Psoas muscle (tissue), 7 donors: ENCODE measurements at regions not wholly inside any gene's neighbourhood (a gene's known extent, or its start where the extent isn't known, plus 50 kb on each side); places are given as distances from the start of the nearest gene placed in this dataset.
A peak's percentile ranks its signal among the peaks of the same experiment; 100 is the strongest.
"Not testable (repeated sequence)": the region's sequence is repeated elsewhere in the genome, so short reads cannot be mapped to it uniquely, and the experiment has no call there.

Source experiments
- ATAC-seq, 4 donors: fragments of 200-7000 bp; cut with Tn5 transposase; one replicate each; pipeline ENCODE4 v1.9.1; 2020; ENCODE audit warnings: moderate library complexity in 3 of 4, mild to moderate bottlenecking in 2 of 4
- DNase-seq, 2 donors: peaks; one replicate each; pipeline ENCODE4 v3.0.0-alpha.2; 2020
- H3K27ac ChIP-seq: fragments of 200-600 bp; one replicate; pipeline ENCODE4 v1.8.0; 2022
- H3K27me3 ChIP-seq, 3 donors: fragments of 200-600 bp in 1 of 3; one replicate each; pipeline versions ENCODE4 v1.6.1 to v1.8.0; 2013 to 2022; ENCODE audit warnings: low read length in 2 of 3, mild to moderate bottlenecking in 2 of 3, moderate library complexity in 1 of 3; ENCODE audit not compliant: insufficient read depth in 3 of 3
- H3K36me3 ChIP-seq, 2 donors: fragments of 200-600 bp in 1 of 2; one replicate each; pipeline versions ENCODE4 v1.6.1 to v1.8.0; 2013 to 2022; ENCODE audit warnings: low read depth in 1 of 2, mild to moderate bottlenecking in 1 of 2, moderate library complexity in 1 of 2; ENCODE audit not compliant: insufficient read depth in 1 of 2
- H3K4me1 ChIP-seq: fragments of 200-600 bp; one replicate; pipeline ENCODE4 v1.8.0; 2022
- H3K4me3 ChIP-seq: fragments of 200-600 bp; one replicate; pipeline ENCODE4 v1.8.0; 2022; ENCODE audit warnings: mild to moderate bottlenecking
- H3K9me3 ChIP-seq: fragments of 200-600 bp; one replicate; pipeline ENCODE4 v1.8.0; 2022
- CTCF ChIP-seq: fragments of 200-600 bp; IDR thresholded peaks from one replicate; pipeline ENCODE4 v1.8.0; 2022; ENCODE audit warnings: antibody characterized with exemption
- WGBS, 3 donors: extraction: QIAGEN DNeasy Blood & Tissue Kit; methylation state at CpG; one replicate each; pipeline versions ENCODE4 v1.1.6 to v1.1.7; 2013; 5-methylcytosine and 5-hydroxymethylcytosine counted together
- intact Hi-C, 2 donors: fragments of 100-400 bp; cut with DNase I; formaldehyde crosslinking; loops; one replicate each; pipeline versions ENCODE4 v1.11.0 to v1.14.2; 2022
- donor health status: healthy with polysubstance abuse.
- donor health status: DM: no; HTN: no; CAD: no; lungs with moderate emphysema.
- donor health status: Bipolar disorder and iron deficiency.
- donor health status: healthy.
- donor health status: DM: yes; HTN: yes; CAD: no.
- donor health status: DM: no; HTN: no; CAD: no.
- donor health status: DM: yes; HTN: yes; CAD: no.

- DNase-seq: no peak
- Histone ChIP-seq H3K4me1 (no peaks in the 10 kb centered on the region), H3K9me3 (no peaks in the 10 kb centered on the region), H3K36me3 (no peaks in the 10 kb centered on the region), H3K27me3 (no peaks in the 10 kb centered on the region), H3K4me3 (no peak overlapping the region), H3K27ac (no peak overlapping the region)
- WGBS, 3 donors: 17 to 36% (median 17%) methylated on average over 2 of the region's 2 CpGs
- ATAC-seq: peak in 3 of 4 donors; percentile 19 to 39 (median 30)
- intact Hi-C loops: no loop called here
- no peak for TF ChIP-seq CTCF
Observed at GRCh38 chr18:51569153-51569552, 371.7 kb upstream of the MEX3C start.

GRCh38 chr18:51569561-51569960 is 372.1 kb upstream of the MEX3C start:
- H3K4me1 ChIP-seq: no peaks in the 10 kb centered on the region
- intact Hi-C loops: no loop called here
- H3K36me3 ChIP-seq: no peaks in the 10 kb centered on the region
- H3K9me3 ChIP-seq: no peaks in the 10 kb centered on the region
- DNase-seq (no peak), ATAC-seq (no peak)
- no peak overlapping the region for H3K4me3 ChIP-seq
- TF ChIP-seq CTCF: no peak
- WGBS, 3 donors: 52 to 73% (median 53%) methylated on average over 2 of the region's 2 CpGs
- H3K27ac ChIP-seq: no peak overlapping the region
- H3K27me3 ChIP-seq: no peaks in the 10 kb centered on the region

GRCh38 chr18:51570071-51570470 is 372.6 kb upstream of the MEX3C start:
- intact Hi-C loops, ATAC-seq: not testable (repeated sequence)
- 78 to 89% (median 88%) methylated on average over 4 of the region's 4 CpGs for WGBS, 3 donors

GRCh38 chr18:51573886-51574285 is 376.4 kb upstream of the MEX3C start:
- intact Hi-C loops, DNase-seq, H3K27ac ChIP-seq, ATAC-seq, H3K4me3 ChIP-seq, H3K9me3 ChIP-seq, H3K36me3 ChIP-seq, H3K4me1 ChIP-seq, H3K27me3 ChIP-seq: not testable (repeated sequence)
- 83 to 85% (median 85%) methylated on average over 7 to 8 of the region's 8 CpGs for whole genome bisulfite sequencing, 3 donors

More at GRCh38 chr18:51570071-51570470, 372.6 kb upstream of the MEX3C start:
- not testable (repeated sequence) for H3K4me3 ChIP-seq, H3K4me1 ChIP-seq, DNase-seq, H3K36me3 ChIP-seq, H3K27ac ChIP-seq, H3K9me3 ChIP-seq, H3K27me3 ChIP-seq

GRCh38 chr18:51575171-51575570 is 377.7 kb upstream of the MEX3C start:
- H3K27ac ChIP-seq: no peak overlapping the region
- 89 to 94% (median 92%) methylated on average over 2 of the region's 2 CpGs for WGBS, 3 donors
- no peak for ATAC-seq

More at GRCh38 chr18:51575171-51575570, 377.7 kb upstream of the MEX3C start:
- no peak for TF ChIP-seq CTCF
- no peaks in the 10 kb centered on the region for H3K4me1 ChIP-seq
- intact Hi-C loops: no loop called here
- H3K9me3 ChIP-seq: no peaks in the 10 kb centered on the region
- no peak for DNase-seq
- H3K36me3 ChIP-seq: no peaks in the 10 kb centered on the region
- no peaks in the 10 kb centered on the region for H3K27me3 ChIP-seq
- H3K4me3 ChIP-seq: no peak overlapping the region
